ENCODE measurements at regions not wholly inside any gene's neighbourhood (a gene's known extent, or its start where the extent isn't known, plus 50 kb on each side); places are given as distances from the start of the nearest gene placed in this dataset.

DNA sequence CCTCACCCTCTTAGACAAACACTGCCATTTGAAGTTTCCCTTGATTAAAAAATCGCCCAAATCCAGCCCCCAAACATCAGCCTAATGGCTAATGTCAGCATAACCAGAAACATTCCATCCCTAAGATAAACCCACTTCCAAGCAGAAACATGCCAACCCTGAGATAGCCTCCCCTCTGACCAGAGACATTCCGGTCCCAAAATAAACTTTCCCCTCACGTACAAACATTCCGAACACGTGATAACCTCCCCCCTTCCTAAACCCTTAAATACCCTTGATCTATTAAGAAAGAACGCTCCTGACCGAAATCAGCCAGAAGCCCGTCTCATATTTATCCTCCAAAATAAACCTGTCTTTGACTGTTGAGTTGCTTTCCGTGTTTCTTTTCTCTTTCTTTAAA, 237.2 kb downstream of the ASMT start (continued):
- TF ChIP-seq PRDM2 (tag by site-specific recombination; IDR thresholded peaks at IDR 0.05; ENCODE audit: borderline replicate concordance) = no peak
- no peak for TF ChIP-seq KLF7 (tag by site-specific recombination; IDR thresholded peaks at IDR 0.05; ENCODE audit: borderline replicate concordance)
- no peak for TF ChIP-seq ZNF404 (tag by site-specific recombination; IDR thresholded peaks at IDR 0.05)
- no peak for TF ChIP-seq ZNF792 (tag by site-specific recombination; IDR thresholded peaks at IDR 0.05)

- Histone ChIP-seq H3K27ac (ENCODE audit: extremely low read depth, low read depth, low read length) (no peak overlapping the region), H3K4me1 (ENCODE audit: control insufficient read depth, insufficient read depth, low read length) (no peaks in the 10 kb centered on the region), H3K9me3 (ENCODE audit: control insufficient read depth, insufficient read depth, low read depth, low read length) (no peaks in the 10 kb centered on the region; the same call in 1 of the 2 replicates), H3K36me3 (ENCODE audit: control insufficient read depth in 2 of 2, insufficient read depth in 1 of 2, low read length in 2 of 2) (no peaks in the 10 kb centered on the region), H3K4me3 (ENCODE audit: low read depth, low read length) (no peak overlapping the region)
- TF ChIP-seq, protein P1, sequence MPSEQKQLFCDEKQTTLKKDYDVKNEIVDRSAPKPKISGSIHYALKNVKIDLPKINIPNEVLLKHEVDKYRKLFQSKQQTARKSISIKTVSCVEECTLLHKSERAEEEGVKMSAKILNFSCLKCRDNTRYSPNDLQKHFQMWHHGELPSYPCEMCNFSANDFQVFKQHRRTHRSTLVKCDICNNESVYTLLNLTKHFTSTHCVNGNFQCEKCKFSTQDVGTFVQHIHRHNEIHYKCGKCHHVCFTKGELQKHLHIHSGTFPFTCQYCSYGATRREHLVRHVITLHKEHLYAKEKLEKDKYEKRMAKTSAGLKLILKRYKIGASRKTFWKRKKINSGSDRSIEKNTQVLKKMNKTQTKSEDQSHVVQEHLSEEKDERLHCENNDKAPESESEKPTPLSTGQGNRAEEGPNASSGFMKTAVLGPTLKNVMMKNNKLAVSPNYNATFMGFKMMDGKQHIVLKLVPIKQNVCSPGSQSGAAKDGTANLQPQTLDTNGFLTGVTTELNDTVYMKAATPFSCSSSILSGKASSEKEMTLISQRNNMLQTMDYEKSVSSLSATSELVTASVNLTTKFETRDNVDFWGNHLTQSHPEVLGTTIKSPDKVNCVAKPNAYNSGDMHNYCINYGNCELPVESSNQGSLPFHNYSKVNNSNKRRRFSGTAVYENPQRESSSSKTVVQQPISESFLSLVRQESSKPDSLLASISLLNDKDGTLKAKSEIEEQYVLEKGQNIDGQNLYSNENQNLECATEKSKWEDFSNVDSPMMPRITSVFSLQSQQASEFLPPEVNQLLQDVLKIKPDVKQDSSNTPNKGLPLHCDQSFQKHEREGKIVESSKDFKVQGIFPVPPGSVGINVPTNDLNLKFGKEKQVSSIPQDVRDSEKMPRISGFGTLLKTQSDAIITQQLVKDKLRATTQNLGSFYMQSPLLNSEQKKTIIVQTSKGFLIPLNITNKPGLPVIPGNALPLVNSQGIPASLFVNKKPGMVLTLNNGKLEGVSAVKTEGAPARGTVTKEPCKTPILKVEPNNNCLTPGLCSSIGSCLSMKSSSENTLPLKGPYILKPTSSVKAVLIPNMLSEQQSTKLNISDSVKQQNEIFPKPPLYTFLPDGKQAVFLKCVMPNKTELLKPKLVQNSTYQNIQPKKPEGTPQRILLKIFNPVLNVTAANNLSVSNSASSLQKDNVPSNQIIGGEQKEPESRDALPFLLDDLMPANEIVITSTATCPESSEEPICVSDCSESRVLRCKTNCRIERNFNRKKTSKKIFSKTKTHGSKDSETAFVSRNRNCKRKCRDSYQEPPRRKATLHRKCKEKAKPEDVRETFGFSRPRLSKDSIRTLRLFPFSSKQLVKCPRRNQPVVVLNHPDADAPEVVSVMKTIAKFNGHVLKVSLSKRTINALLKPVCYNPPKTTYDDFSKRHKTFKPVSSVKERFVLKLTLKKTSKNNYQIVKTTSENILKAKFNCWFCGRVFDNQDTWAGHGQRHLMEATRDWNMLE (tag by site-specific recombination; conservative IDR thresholded peaks at IDR 0.05; ENCODE audit: low read depth) = no peak
- 0 out of 2 replicates have a peak, but pooled peaks have one; percentile 51 for TF ChIP-seq PRDM1 (tag by site-specific recombination; IDR thresholded peaks at IDR 0.05)
- no peak for TF ChIP-seq ZNF239 (tag by site-specific recombination; IDR thresholded peaks at IDR 0.05)
- TF ChIP-seq ZSCAN18 (tag by site-specific recombination; IDR thresholded peaks at IDR 0.05) = no peak
- peak; percentile 78 for TF ChIP-seq ZNF366 (tag by site-specific recombination; conservative IDR thresholded peaks at IDR 0.05)
- 0 out of 2 replicates have a peak, but pooled peaks have one; percentile 7 for TF ChIP-seq ZNF596 (tag by site-specific recombination; IDR thresholded peaks at IDR 0.05)
- ChIA-PET POLR2A (no interaction called here), CTCF (no interaction called here)
These were observed 238.6 kb downstream of the ASMT start for GRCh38 chrX:1853447-1853846.

GRCh38 chrX:1853916-1854315, 239.1 kb downstream of the ASMT start:
- H3K4me3 ChIP-seq (ENCODE audit: low read depth, low read length) = no peak overlapping the region
- POLR2A ChIA-PET = no interaction called here
- H3K36me3 ChIP-seq (ENCODE audit: control insufficient read depth in 2 of 2, insufficient read depth in 1 of 2, low read length in 2 of 2) = no peaks in the 10 kb centered on the region
- H3K27ac ChIP-seq (ENCODE audit: extremely low read depth, low read depth, low read length) = no peak overlapping the region
- no peaks in the 10 kb centered on the region for H3K4me1 ChIP-seq (ENCODE audit: control insufficient read depth, insufficient read depth, low read length)
- CTCF ChIA-PET = no interaction called here
- H3K9me3 ChIP-seq (ENCODE audit: control insufficient read depth, insufficient read depth, low read depth, low read length) = no peaks in the 10 kb centered on the region; the same call in 1 of the 2 replicates
- no peak for TF ChIP-seq ZNF16 (tag by site-specific recombination; IDR thresholded peaks at IDR 0.05; ENCODE audit: low read depth)
- TF ChIP-seq ZNF354C (tag by site-specific recombination; IDR thresholded peaks at IDR 0.05; ENCODE audit: borderline replicate concordance, low read depth) = no peak
- no peak for TF ChIP-seq ZNF175 (tag by site-specific recombination; IDR thresholded peaks at IDR 0.05)
- TF ChIP-seq TCF7L2 (IDR thresholded peaks at IDR 0.05; ENCODE audit: borderline replicate concordance, low read depth, low read length) = no peak
- TF ChIP-seq, protein P2, sequence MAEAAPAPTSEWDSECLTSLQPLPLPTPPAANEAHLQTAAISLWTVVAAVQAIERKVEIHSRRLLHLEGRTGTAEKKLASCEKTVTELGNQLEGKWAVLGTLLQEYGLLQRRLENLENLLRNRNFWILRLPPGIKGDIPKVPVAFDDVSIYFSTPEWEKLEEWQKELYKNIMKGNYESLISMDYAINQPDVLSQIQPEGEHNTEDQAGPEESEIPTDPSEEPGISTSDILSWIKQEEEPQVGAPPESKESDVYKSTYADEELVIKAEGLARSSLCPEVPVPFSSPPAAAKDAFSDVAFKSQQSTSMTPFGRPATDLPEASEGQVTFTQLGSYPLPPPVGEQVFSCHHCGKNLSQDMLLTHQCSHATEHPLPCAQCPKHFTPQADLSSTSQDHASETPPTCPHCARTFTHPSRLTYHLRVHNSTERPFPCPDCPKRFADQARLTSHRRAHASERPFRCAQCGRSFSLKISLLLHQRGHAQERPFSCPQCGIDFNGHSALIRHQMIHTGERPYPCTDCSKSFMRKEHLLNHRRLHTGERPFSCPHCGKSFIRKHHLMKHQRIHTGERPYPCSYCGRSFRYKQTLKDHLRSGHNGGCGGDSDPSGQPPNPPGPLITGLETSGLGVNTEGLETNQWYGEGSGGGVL (tag by site-specific recombination; IDR thresholded peaks at IDR 0.05) = no peak
- TF ChIP-seq GLIS1 (tag by site-specific recombination; IDR thresholded peaks at IDR 0.05) = no peak
- TF ChIP-seq ZNF768 (tag by site-specific recombination; IDR thresholded peaks at IDR 0.05) = no peak
- TF ChIP-seq ZNF639 (tag by site-specific recombination; IDR thresholded peaks at IDR 0.05) = no peak
